ENCODE measurements at regions not wholly inside any gene's neighbourhood (a gene's known extent, or its start where the extent isn't known, plus 50 kb on each side); places are given as distances from the start of the nearest gene placed in this dataset.

- TF ChIP-seq ATF3 (IDR thresholded peaks at IDR 0.05; ENCODE audit: borderline replicate concordance, extremely low read depth, low read depth, low read length) (no peak), SIX5 (IDR thresholded peaks at IDR 0.05; ENCODE audit: low read depth, low read length, severe bottlenecking) (no peak), REST (IDR thresholded peaks at IDR 0.05; ENCODE audit: low read depth, low read length) (no peak), POLR2A (IDR thresholded peaks at IDR 0.05; ENCODE audit: low read depth, low read length) (no peak), CEBPB (IDR thresholded peaks at IDR 0.05; ENCODE audit: borderline replicate concordance in 1 of 2, low read depth in 2 of 2, low read length in 2 of 2) (no peak), ZSCAN29 (IDR thresholded peaks at IDR 0.05) (no peak), GABPA (IDR thresholded peaks at IDR 0.05; ENCODE audit: low read depth) (no peak), SMARCA5 (IDR thresholded peaks at IDR 0.05) (no peak), JUNB (IDR thresholded peaks at IDR 0.05) (no peak), ATF2 (IDR thresholded peaks at IDR 0.05; ENCODE audit: low read length) (no peak), CREB1 (IDR thresholded peaks at IDR 0.05; ENCODE audit: low read depth) (no peak), MTA2 (IDR thresholded peaks at IDR 0.05; ENCODE audit: low read depth) (no peak)
Measured at GRCh38 chr2:40725950-40726349, 274.1 kb upstream of the SLC8A1 start.

All from GM12878 (cell line).